Fibroblast of lung (primary cell): ENCODE measurements at regions not wholly inside any gene's neighbourhood (a gene's known extent, or its start where the extent isn't known, plus 50 kb on each side); places are given as distances from the start of the nearest gene placed in this dataset.

Experiments used
- DNase-seq, 2 donors: peaks; one replicate each; pipeline versions ENCODE4 v3.0.0 to v3.0.0-alpha.2; 2010; ENCODE audit warnings: low read depth in 2 of 2
- H2AFZ ChIP-seq: 2 replicates; pipeline ENCODE4 v1.5.1; 2012; ENCODE audit warnings: low read length, control low read depth, inconsistent platforms
- H3K27ac ChIP-seq: 2 replicates; pipeline ENCODE4 v1.5.1; 2011; ENCODE audit warnings: low read length, control low read depth; ENCODE audit not compliant: insufficient read depth
- H3K27me3 ChIP-seq: 2 replicates; pipeline ENCODE4 v1.5.1; 2011; ENCODE audit warnings: mild to moderate bottlenecking, low read length; ENCODE audit not compliant: control insufficient read depth, insufficient read depth
- H3K36me3 ChIP-seq: 2 replicates; pipeline ENCODE4 v1.5.1; 2011; ENCODE audit warnings: low read length; ENCODE audit not compliant: control insufficient read depth, insufficient read depth
- H3K4me1 ChIP-seq: 2 replicates; pipeline ENCODE4 v1.5.1; 2011; ENCODE audit warnings: low read length; ENCODE audit not compliant: control insufficient read depth, insufficient read depth; ENCODE audit errors: extremely low read depth
- H3K4me2 ChIP-seq: 2 replicates; pipeline ENCODE4 v1.5.1; 2011; ENCODE audit warnings: low read length, control low read depth; ENCODE audit not compliant: insufficient read depth; ENCODE audit errors: extremely low read depth
- H3K4me3 ChIP-seq, 4 experiments: fragments of 200-600 bp in 1 of 4; sonication (generic) in 1 of 4; replicated peaks in 1 of 4; 2 replicates each; pipeline ENCODE4 v1.5.1; 2011 to 2016; ENCODE audit warnings: low read length in 4 of 4, low read depth in 3 of 4, mild to moderate bottlenecking in 3 of 4, control low read depth in 2 of 4, inconsistent platforms in 1 of 4, mixed read lengths in 1 of 4; ENCODE audit not compliant: insufficient read depth in 1 of 4; ENCODE audit errors: control extremely low read depth in 1 of 4
- H3K79me2 ChIP-seq: 2 replicates; pipeline ENCODE4 v1.5.1; 2012; ENCODE audit warnings: mild to moderate bottlenecking, low read length, inconsistent platforms; ENCODE audit not compliant: control insufficient read depth, insufficient read depth
- H3K9ac ChIP-seq: 2 replicates; pipeline ENCODE4 v1.5.1; 2011; ENCODE audit warnings: mild to moderate bottlenecking, low read length, control low read depth; ENCODE audit not compliant: insufficient read depth
- H3K9me3 ChIP-seq: 2 replicates; pipeline ENCODE4 v1.5.1; 2012; ENCODE audit warnings: low read depth, low read length; ENCODE audit not compliant: control insufficient read depth, insufficient read depth
- H4K20me1 ChIP-seq: 2 replicates; pipeline ENCODE4 v1.5.1; 2011; ENCODE audit warnings: low read length; ENCODE audit not compliant: control insufficient read depth, insufficient read depth; ENCODE audit errors: extremely low read depth
- CTCF ChIP-seq, 2 donors: IDR thresholded peaks in 1 of 2; conservative IDR thresholded peaks in 1 of 2; 1 replicate in 1 of 2; 2 replicates in 1 of 2; pipeline ENCODE4 v1.5.1; 2011 to 2012; ENCODE audit warnings: low read length in 2 of 2, control low read depth in 1 of 2, inconsistent platforms in 1 of 2, low read depth in 1 of 2, mild to moderate bottlenecking in 1 of 2
- EZH2 ChIP-seq: IDR thresholded peaks from 2 replicates; pipeline ENCODE4 v1.5.1; 2012; ENCODE audit warnings: low read length, control low read depth, mild to moderate bottlenecking; ENCODE audit errors: missing control alignments

GRCh38 chr5:173715607-173716006, 99.2 kb upstream of the BOD1 start:
- H3K36me3 ChIP-seq: no peaks in the 10 kb centered on the region
- no peak for TF ChIP-seq CTCF (conservative IDR thresholded peaks at IDR 0.05 in 1 of 2, IDR thresholded peaks at IDR 0.05 in 1 of 2; ENCODE audit: low read depth in 1 of 2, low read length in 2 of 2)
- no peak for TF ChIP-seq EZH2
- peaks cover 2% of the 10 kb centered on the region for H3K4me1 ChIP-seq
- H3K79me2 ChIP-seq: no peaks in the 10 kb centered on the region
- H3K9me3 ChIP-seq: no peaks in the 10 kb centered on the region
- H3K4me2 ChIP-seq: no peak overlapping the region
- DNase-seq: peak in 1 of 2 donors; percentile 41
- no peak overlapping the region for H3K9ac ChIP-seq
- no peak overlapping the region for H3K4me3 ChIP-seq
- H3K27ac ChIP-seq: no peak overlapping the region
- no peaks in the 10 kb centered on the region for H3K27me3 ChIP-seq
- no peak overlapping the region for H2AFZ ChIP-seq
- no peaks in the 10 kb centered on the region for H4K20me1 ChIP-seq

GRCh38 chr5:173716058-173716682, 99.7 kb upstream of the BOD1 start:
- H3K4me1 ChIP-seq: peaks cover 2% of the 10 kb centered on the region
- no peak for DNase-seq
- no peak overlapping the region for H3K9ac ChIP-seq
- H3K27me3 ChIP-seq: no peaks in the 10 kb centered on the region
- no peak overlapping the region for H3K27ac ChIP-seq
- no peaks in the 10 kb centered on the region for H3K36me3 ChIP-seq
- H3K4me2 ChIP-seq: no peak overlapping the region
- no peaks in the 10 kb centered on the region for H3K79me2 ChIP-seq
- no peaks in the 10 kb centered on the region for H4K20me1 ChIP-seq
- H3K9me3 ChIP-seq: no peaks in the 10 kb centered on the region
- H3K4me3 ChIP-seq: no peak overlapping the region
- no peak for TF ChIP-seq EZH2
- no peak for TF ChIP-seq CTCF (conservative IDR thresholded peaks at IDR 0.05 in 1 of 2, IDR thresholded peaks at IDR 0.05 in 1 of 2; ENCODE audit: low read depth in 1 of 2, low read length in 2 of 2)
- H2AFZ ChIP-seq: no peak overlapping the region

- Histone ChIP-seq H3K9me3 (no peaks in the 10 kb centered on the region), H3K4me3 (no peak overlapping the region), H3K4me1 (peaks cover 2% of the 10 kb centered on the region), H3K27me3 (no peaks in the 10 kb centered on the region), H3K79me2 (no peaks in the 10 kb centered on the region), H3K27ac (no peak overlapping the region), H4K20me1 (no peaks in the 10 kb centered on the region), H2AFZ (no peak overlapping the region), H3K4me2 (no peak overlapping the region), H3K9ac (no peak overlapping the region), H3K36me3 (no peaks in the 10 kb centered on the region)
- DNase-seq: no peak
- TF ChIP-seq CTCF (conservative IDR thresholded peaks at IDR 0.05 in 1 of 2, IDR thresholded peaks at IDR 0.05 in 1 of 2; ENCODE audit: low read depth in 1 of 2, low read length in 2 of 2) (no peak), EZH2 (no peak)
Measured at GRCh38 chr5:173717959-173718358, 101.5 kb upstream of the BOD1 start.
